Caki2 (cell line): ENCODE measurements at regions not wholly inside any gene's neighbourhood (a gene's known extent, or its start where the extent isn't known, plus 50 kb on each side); places are given as distances from the start of the nearest gene placed in this dataset.

ENCODE experiments used
- DNase-seq: peaks from one replicate; pipeline ENCODE4 v3.0.0-alpha.2; 2015; ENCODE audit warnings: low read depth
- in situ Hi-C: cut with HindIII; loops from 2 replicates; pipeline ENCODE4 v1.10.0; 2016; ENCODE audit warnings: low sequenced_read_pairs, low pct_unique_long_range_greater_than_20kb, mixed read lengths

DNA sequence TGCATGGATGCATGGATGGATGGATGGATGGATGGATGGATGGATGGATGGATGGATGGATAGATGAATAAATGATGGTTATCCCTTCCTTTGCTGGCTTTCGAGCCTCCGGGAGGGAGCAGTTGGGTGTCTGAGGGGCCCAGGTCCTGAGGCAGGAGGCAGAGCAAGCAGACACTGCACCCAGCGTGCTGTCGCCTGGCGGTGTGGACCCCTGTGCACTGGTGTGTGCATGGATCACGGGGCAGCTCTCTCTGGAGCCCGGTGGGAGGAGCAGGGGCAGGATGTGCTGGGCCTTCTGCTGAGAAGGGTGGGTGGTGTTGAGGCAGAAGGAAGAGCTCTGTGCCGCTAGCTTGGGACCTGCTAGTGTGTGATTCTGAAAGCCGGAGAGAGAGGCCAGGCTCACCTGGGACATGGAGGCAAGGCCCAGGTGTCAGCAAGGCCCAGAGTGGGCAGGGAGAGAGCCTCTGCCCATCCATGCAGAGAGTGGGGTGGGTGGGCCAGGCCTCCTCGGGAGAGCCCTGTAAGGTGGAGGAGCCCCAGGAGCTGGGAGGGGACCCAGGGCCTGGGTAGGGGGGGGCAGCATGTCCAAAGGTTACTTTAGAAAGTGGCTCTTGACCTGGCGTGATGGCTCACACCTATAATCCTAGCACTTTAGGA is 254.4 kb downstream of the BRD1 start:
- no peak for DNase-seq
- in situ Hi-C loops, result no loop called here

GRCh38 chr22:49571326-49571725 is 256.3 kb downstream of the BRD1 start:
- DNase-seq, result no peak
- in situ Hi-C loops, result no loop called here

- DNase-seq, result no peak
- in situ Hi-C loops, result no loop called here
Observed at GRCh38 chr22:49570032-49570848, 257.4 kb downstream of the BRD1 start.

- in situ Hi-C loops, result no loop called here
- DNase-seq, result no peak
Observed at GRCh38 chr22:49569286-49570031, 258.2 kb downstream of the BRD1 start.

GRCh38 chr22:49568751-49569285 is 258.9 kb downstream of the BRD1 start:
- in situ Hi-C loops, result no loop called here
- no peak for DNase-seq

DNA sequence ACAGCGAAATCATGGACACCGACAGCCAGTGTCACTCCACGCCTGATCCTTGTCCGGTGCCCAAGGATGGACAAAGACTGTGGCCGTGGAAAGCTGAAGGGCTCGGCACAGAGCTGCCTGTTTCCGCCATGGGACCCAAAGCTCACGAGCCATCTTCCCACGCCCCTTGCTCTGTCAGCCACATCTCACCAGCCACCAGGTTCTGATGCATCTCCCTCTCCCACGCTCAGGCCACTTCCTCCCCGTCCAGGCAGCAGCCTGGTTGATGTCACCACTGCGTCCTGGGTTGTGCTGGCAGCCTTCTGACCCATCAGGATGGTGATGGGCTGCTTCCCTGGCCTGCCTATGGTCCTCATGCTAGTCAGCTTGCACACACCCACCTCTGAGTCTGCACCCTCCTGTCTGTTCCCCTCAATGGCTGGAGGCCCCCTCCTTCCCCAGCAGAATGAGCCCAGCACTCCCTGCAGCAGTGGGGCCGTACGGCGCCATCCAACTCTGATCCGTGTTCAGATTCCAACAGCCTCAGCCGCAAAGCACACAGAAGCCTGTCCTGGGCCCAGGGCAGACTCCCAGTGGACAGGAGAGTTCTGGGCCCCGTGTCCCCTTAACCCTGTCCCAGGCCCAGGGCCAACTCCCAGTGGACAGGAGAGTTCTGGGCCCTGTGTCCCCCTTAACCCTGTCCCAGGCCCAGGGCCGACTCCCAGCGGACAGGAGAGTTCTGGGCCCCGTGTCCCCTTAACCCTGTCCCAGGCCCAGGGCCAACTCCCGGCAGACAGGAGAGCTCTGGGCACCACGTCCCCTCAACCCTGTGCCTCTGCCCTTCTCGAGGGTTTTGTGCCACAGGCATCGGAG is 259.5 kb downstream of the BRD1 start:
- DNase-seq, result no peak
- in situ Hi-C loops, result no loop called here

- in situ Hi-C loops, result no loop called here
- no peak for DNase-seq
Observed at GRCh38 chr22:49566693-49567092, 261.0 kb downstream of the BRD1 start.

GRCh38 chr22:49566141-49566541 is 261.5 kb downstream of the BRD1 start:
- no peak for DNase-seq
- in situ Hi-C loops, result no loop called here

GRCh38 chr22:49565516-49565855 is 262.2 kb downstream of the BRD1 start:
- in situ Hi-C loops, result no loop called here
- DNase-seq, result no peak

DNA sequence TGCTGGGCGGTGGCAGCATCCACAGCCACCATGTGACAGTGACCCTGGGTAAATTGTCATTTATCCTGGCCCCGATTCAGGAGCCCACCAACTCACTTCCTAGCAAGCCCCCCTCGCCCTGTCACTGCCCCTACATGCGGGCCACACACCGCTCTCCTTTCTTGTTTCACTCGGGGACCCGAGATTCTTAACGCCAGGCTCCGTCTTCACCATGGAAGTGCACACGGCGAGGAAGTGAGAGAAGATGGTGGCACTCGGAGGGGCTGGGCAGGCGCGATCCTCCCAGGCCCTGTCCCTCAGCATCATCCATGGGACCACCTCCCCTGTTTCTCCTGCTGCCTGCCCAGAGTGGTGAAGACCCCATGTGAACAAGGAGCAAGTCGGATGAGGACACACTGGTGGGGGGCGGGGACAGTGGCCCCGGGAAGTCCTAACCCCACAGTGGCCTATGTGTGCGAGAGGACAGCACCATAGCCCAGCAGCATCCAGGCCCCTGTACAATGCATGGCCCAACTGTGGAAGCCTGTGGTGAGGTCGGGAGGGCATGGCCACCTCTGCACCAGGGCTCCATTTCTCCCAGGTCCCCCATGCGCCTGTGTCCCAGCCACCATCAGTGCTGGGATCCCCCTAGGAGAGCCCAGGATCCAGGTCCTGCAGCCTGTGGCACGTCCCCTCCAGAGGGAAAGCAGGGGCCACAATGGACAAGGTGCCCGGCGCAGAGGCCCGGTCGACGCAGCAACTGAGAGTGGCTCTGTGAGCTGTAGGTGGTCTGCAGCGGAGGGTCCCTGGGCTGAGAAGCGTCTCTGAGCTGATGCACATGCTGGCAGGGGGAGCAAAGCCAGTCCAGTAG is 262.8 kb downstream of the BRD1 start:
- no peak for DNase-seq
- in situ Hi-C loops, result no loop called here

- no peak for DNase-seq
- in situ Hi-C loops, result no loop called here
Observed at GRCh38 chr22:49564054-49564453, 263.6 kb downstream of the BRD1 start.

DNA sequence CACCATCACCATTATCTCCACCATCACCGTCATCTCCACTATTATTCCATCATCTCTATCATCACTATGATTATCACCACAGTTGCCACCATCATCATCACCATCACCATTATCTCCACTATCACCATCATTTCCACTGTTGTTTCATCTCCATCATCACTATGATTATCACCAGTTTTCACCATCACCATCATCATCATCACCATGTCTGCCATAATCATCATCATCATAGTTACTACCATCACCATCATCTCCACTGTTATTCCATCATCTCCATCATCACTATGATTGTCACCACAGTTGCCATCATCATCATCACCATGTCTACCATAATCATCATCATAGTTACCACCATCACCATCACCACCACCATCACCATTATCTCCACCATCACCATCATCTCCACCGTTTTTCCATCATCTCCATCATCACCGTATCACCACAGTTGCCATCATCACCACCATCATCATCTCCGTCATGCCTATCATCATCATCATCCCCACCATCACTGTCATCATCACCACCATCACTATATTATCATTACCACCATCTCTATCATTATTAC is 264.9 kb downstream of the BRD1 start:
- DNase-seq, result no peak
- in situ Hi-C loops, result no loop called here

DNA sequence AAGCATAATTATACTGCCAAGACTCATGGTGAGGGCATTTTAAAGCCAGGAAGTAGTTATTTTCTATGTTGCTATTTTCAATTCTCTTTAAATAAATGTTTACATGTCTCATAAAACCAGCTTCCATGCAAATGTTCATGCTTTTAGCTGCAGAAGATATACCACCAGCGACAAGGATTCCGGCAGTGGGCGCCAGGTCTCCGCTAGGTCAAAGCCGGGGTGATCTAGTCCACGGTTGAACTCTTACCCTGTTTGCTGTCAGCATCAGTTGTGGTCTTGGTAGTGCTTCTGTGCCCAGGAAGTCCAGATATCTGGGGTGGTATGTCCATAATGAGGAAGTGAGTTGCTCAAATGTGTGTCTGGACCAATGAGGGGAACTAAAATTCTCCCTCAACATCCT is 265.7 kb downstream of the BRD1 start:
- in situ Hi-C loops, result no loop called here
- no peak for DNase-seq

DNA sequence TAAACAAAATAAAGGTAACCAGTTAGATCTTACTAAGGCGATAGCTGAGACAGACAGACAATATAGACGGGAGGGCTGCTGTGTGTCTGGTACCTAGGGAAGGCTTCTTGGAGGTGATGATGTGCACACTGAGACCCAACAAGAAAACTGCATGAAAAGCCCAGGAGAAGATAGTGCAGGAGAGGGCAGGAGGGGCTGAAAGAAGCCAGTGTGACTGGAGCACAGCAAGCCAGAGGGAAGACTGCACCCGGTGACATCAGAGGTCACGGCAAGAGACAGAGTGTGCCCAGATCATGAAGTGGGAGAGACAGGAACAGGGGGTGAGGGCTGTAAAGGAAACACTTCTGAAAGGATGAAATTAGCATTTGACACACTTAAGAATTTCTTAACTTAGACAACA is 266.3 kb downstream of the BRD1 start:
- in situ Hi-C loops, result no loop called here
- DNase-seq, result no peak

DNA sequence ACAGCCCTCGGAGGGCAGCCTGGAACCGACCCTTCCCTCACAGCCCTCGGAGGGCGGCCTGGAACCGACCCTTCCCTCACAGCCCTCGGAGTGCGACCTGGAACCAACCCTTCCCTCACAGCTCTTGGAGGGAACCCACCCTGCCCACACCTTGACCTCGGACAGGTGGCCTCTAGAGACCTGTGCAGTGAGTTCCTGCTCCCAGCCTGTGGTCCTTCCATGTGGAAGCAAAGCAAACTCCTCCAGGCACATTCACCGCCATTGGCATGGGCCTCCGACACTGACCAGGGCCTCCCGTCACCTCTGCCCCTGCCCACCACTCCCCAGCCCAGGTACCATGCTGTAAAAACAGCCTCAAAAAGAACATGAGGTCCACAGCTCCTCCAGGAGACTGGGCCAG is 272.1 kb downstream of the BRD1 start:
- in situ Hi-C loops, result no loop called here
- no peak for DNase-seq

DNA sequence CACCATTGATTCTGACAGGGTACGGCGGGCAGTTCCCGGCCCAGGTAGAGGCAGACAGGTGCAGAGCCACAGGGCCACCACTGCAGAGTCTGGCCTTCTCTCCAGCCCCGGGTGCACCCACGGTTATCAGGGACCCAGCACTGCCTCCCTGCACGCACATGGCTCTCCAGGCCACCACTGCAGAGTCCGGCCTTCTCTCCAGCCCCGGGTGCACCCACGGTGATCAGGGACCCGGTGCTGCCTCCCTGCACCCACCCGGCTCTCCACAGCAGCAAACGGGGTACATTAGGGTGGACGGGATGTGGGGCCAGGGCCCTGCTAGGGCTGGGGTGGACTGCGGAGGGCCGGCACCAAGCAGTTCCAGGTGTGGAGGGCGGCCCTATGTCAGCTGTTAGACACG is 272.9 kb downstream of the BRD1 start:
- in situ Hi-C loops, result no loop called here
- DNase-seq, result no peak

DNA sequence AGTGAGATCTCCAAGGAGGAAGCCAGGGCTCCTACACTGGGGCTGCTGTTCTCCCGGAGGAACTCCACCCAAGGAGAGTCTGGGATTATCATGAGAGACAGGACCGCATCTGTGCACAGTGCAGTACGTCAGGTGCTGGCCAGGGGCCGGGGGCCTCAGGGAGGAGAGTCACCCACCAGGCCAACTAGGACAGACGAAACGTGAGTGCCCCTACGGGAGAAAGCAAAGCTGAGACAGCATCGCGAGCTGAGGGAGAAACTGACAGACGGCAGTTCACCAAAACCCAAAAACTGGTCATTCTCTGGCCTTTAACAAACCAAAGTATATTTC is 273.4 kb downstream of the BRD1 start:
- in situ Hi-C loops, result no loop called here
- DNase-seq, result no peak
